ENCODE measurements at regions not wholly inside any gene's neighbourhood (a gene's known extent, or its start where the extent isn't known, plus 50 kb on each side); places are given as distances from the start of the nearest gene placed in this dataset.

GRCh38 chr6:786946-787763, 94.2 kb upstream of the EXOC2 start:
- TF ChIP-seq EZH2 (optimal IDR thresholded peaks at IDR 0.05; ENCODE audit: low read depth, low read length): no peak
- TF ChIP-seq CTCF (IDR thresholded peaks at IDR 0.05; ENCODE audit: low read length): peak; percentile 82
- no peak for TF ChIP-seq EZH2phosphoT487 (IDR thresholded peaks at IDR 0.05; ENCODE audit: low read length)

All from MM.1S (cell line).